Activated CD4-positive, alpha-beta T cell treated with anti-CD3 and anti-CD28 coated beads for 4 hours (primary cell): ENCODE measurements at regions not wholly inside any gene's neighbourhood (a gene's known extent, or its start where the extent isn't known, plus 50 kb on each side); places are given as distances from the start of the nearest gene placed in this dataset.
"Not testable (repeated sequence)": the region's sequence is repeated elsewhere in the genome, so short reads cannot be mapped to it uniquely, and the experiment has no call there.

Experiments
- DNase-seq, 2 donors: peaks; one replicate each; pipeline ENCODE4 v3.0.0-alpha.2; 2020

DNA sequence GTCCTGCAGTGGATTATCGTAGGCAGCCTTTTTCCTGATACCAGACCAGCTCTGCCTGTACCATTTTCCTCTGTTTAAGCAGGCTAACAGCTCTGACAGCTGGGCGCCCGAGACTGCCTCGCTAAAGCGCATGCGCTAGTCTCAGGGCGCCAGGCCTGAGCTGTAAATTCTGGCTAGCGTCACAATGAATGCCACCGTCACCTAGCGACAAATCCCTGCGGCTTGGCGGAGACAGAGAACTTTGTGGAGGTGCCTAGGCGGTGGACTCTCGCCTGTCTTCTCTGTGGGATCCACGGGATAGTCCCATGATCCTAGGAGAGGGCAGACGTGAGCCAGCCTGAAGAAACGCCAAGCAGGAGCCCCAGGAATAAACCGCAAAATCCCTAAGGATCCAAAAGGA lies 573.9 kb downstream of the KCNJ18 start:
- no peak for DNase-seq

DNA sequence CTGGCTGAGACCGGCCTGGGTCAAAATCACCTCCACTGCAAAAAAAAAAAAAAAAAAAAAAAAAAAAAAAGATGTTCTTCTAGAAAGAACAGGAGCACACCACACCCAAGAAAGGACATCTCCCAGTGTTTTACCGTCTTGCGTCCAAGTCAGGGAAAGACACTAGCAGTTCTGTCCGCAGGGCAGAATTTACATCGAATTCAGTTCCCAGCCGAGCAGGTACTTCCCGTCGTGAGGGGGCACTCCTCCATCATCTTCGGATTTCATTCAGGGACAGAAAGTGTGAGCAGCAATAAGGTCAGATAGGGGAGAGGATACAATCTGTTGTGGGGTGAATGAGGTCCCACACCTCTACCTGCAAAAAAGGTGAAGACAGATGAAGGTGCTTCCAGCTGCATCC lies 574.7 kb downstream of the KCNJ18 start:
- no peak for DNase-seq

DNA sequence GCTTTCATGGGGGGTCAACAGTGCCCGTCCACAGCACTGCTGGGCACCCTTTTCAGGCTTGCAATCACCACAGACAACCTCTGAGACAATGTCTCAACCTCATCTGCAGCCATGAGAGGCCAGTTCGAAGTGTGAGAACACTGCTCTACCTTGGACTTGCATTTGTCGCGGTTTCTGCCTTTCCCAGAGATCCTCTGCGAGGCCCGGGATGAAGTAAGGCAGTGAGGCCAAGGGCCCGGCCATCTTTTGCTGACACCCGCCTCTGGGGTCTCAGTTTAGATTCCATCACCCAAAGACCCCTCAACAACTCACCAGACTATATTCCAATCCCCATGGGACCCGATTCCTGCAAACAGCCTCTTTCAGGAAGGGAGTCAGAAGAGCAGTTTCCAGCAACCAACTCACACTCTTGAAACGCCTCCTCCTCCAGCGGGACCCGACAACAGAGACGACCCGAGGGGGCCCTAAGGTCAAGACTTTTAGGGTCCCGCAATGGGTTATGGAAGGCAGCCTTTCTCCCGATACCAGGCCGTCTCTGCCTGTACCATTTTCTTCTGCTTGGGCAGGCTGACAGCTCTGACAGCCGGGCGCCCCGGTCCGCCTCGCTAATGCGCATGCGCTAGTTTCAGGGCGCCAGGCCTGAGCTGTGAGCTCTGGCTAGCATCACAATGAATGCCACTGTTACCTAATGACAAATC lies 576.0 kb downstream of the KCNJ18 start:
- DNase-seq, result no peak

DNA sequence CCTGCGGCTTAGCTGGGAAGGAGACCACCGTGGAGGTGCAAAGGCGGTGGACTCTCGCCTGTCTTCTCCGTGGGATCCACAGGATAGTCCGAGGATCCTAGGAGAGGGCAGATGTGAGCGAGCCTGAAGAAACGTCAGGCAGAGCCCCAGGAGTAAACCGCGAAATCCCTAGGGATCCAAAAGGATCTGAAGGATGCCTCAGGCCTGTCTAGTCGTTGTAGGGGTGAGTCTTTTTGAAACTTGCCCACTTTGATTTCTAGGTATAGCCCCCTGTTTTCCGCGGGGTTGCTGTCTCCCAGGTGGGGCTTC lies 576.5 kb downstream of the KCNJ18 start:
- DNase-seq, result no peak

DNA sequence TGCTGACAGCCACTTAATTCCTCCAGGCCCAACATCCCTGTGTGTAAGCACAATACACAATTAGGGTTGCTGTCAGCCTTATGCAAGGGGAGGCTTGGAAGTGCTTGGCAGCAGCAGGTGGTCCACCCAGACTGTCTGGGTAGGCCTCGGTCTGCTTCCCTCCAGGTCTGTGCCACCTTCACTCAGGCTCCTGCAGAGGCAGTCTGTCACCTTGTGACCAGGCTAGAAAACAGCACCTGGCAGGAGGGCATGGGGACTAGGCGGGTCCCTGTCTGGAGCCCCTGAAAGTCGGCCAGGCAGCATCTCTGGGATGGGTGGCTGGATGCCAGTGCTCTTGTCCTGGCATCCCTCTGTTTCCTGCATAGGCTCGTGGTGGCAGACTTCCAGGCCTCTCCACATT lies 578.1 kb downstream of the KCNJ18 start:
- no peak for DNase-seq

DNA sequence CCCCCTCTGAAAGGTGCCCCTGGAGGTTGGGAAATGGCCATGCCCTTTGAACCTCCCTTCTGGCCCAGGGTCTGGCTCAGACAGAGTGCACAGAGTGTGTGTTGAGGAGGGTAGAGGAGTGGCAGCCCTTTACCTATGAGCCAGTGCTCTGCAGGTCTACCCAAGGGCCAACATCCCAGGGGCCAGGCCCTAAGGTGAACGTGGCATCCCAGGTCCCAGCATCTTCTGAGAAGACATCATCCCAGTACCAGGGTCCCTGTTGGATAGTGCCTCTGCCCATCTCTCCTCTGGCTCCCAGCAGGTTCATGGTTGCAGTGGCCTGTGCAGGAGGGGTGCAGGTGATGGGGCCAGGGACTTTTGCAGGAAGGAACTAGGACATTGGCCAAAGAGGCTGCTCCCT lies 578.5 kb downstream of the KCNJ18 start:
- DNase-seq, result not testable (repeated sequence)

DNA sequence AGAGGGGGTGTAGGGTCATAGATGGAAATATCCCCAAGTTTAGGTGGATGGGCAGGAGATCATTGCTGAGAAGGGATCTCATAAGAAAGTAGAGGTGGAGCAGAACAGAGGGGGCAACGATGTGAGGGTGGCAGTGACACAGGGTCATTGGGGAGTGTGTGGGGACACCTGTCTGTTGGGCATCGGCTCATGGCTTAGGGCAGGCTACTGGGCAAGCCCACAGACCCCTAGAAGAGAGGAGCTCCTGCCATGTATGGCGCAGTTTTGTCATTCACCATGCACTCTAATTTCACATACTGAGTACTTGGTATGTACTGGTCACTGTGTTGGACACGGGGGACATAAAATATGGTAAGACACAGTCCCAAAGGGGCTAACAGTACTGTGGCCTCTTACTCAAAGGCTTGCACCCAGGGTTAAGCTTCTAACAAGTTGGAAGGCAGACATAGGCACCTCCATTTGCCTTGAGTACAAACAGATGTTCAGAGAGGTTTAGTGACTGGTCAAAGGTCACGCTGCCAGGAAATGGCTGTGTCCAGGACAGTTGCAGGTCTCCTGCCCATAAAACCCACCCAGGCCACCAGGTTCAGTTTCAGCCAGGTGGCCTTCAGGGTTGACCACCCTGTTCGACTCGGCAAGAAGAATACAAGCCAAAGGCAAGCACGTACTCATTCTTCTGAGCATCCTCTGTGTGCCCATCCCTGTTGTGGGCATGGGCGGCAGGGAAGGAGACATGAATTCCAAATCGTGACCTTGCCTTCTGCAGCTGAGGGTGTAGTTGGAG lies 580.2 kb downstream of the KCNJ18 start:
- no peak for DNase-seq

DNA sequence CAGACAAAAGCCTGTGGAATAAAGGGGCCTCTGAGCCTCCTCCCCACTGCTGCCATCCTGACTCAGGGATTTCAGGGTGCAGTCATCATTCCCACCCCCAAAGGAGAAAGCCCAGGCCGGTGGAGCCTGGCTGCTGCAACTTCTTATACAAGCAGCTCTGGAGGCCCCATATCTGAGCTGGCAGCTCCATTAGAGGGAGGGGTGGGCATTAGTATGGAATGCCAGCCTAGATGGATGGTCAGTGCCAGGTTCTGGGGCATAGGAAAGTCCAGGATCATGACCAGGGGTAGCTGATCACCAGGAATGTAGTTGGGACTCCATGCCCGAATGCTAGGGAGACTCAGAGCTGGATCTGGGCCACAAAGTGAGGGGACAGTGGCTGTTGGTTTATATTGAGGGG lies 581.0 kb downstream of the KCNJ18 start:
- DNase-seq, result no peak

DNA sequence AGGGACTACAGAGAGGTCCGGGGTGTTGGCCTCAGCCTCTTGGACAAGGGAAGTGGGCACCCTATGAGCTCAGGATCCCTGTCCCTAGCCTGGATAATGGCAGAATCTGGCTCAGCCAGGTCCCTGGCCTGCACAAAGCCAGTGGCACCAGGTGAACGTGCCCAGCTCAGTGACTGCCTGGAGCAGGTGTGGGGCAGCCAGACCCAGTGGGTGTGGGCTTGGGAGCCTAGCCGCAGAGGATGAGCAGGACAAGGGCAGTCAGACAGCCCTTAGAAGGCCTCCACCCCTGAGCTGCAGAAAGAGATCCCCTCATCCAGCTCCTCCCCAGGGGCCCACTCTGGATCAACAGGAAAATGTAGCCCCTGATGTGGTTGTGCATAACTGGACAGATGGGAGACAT lies 585.3 kb downstream of the KCNJ18 start:
- no peak for DNase-seq

DNA sequence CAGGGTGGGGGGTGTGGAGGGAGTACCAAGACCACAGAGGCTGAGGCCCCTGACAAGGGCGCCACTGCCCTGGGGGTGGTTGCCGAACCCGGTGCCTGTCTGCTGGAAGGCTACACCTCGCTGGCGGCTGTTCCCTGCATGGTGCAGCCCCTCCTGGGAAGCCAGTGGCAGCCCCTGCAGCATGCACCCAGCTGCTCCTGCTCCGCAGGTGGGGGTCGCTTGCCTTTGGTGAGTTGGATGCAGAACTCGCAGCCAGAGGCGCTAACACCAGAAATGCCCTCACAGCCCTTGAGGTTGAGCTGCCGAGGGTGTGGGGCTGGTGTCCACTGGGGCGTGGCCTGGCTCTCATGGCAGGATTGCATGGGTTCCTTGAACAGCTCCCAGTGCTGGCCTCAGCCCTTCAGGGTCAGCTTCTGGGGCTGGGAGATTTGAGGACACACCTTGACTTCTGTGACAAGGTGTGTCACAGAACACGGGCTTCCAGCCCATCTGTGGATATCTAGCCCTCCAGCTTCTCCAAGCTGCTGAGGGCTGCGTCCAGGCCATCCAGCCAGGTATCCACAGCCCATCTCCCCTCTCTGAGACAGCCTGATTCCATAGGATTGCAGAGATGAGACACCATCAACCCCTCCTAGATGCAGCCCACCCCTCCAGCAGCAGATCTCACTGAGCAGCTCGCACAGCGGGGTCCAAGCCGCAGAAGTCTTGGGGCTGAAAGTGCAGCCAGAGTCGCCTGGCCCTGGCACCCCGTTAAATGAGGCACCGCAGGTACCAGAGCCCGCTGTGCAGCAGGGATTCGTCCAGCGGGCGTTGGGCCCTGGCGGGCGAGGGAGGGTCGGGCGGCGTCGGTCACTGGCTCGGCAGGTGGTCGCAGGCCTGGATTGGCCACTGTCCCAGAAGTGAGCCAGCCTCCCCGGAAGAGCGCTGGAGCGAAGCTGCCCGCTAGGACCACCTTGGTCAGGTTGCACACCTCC lies 586.3 kb downstream of the KCNJ18 start:
- no peak for DNase-seq

DNA sequence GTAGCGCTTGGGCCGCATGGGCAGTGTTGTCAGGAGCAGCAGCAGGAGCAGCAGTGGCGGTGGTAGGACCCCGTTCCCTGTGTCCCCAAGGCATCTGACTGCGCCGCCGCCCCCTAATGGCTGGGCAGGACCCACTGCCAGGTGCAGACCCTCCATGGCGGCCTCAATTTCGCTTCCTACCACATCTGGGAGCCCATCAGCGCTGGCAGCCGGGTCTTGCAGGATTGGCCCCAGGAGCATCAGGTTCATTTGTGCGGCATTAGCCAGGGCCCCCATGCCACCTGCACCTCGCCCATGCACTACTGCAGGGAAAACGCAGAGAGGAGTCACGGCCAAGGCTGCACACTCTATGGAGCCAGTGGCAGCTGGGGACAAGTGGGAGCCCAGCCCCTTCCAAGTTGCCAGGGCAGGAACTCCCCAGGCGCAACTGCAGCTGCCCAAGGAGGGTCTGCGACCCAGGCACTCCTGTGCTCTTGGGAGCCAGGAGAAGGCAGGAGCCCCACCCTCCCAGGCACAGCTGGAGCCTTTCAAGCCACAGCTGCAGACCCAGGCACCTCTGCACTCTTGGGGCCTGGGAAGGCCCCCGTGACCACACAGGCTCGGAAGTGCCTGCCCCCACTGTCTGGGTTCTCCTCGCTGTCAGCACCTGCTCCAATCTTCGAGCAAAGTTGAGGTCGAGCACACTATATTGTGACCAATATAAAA lies 594.2 kb downstream of the KCNJ18 start:
- no peak for DNase-seq

DNA sequence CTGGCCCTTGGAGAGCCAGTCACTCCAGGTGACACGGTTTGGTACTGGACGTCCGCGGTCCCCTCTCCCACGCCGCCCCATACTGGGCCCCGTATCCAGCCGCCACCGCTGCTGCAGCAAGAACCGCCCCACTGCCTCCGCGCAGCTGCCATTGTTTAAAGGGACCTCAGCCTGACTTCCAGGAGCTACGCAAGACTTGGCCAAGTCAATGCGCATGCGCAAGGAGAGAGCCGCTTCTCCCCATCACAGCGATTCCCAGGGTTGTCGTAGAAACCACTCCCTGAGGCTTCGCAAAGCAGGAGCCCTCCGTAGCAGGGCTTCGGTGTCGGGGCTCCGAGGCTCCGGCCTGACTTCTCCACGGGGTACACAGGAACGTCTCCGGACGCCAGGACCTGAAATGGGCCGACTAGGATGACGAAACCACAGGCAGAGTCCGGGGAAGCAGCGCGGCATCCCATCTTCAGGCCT lies 606.2 kb downstream of the KCNJ18 start:
- not testable (repeated sequence) for DNase-seq

DNA sequence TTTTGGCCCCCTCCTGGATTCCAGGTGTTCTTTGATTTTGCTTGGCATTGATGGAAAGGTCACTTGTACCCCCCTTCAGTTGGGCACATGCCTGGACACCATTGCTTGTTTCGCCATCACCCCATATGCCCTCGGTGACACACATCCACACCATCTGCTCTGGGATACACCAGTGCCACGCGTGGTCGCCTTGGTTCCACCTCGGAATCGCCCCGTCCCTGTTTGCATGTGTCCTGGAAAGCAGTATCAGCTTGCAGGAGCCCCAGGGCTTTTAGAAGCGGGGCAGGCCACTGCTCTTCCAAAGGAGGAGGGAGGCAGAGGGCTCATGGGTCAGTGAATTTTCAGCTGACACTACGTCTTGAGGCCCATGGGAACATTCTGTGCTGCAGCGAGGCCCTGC lies 607.9 kb downstream of the KCNJ18 start:
- DNase-seq, result no peak

DNA sequence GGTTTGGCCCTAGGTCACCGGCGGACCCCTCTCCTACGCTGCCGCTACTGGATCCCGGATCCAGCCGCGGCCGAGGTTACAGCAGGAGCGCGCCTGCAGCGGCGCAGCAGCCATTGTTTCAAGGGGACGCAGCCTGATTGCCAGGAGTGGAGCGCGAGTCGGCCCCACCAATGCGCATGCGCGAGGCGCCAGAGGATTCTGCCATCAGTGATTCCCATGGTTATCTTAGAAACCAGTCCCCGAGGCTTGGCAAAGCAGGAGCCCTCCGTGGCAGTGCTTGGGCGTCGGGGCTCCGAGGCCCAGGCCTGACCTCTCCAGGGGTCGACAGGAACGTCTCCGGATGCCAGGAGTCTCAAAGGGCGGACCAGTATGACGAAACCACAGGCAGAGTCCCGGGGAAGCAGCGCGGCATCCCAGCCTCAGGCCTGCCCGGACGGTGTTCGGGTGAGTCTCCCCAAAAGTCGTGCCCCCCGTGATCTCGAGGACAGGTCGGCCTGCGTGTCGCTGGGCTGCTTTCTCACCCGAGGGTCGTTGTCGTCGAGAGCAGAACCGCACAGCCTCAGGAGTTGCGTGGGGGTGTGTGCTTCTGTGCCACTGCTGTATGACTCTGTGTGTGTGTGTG lies 608.5 kb downstream of the KCNJ18 start:
- no peak for DNase-seq

DNA sequence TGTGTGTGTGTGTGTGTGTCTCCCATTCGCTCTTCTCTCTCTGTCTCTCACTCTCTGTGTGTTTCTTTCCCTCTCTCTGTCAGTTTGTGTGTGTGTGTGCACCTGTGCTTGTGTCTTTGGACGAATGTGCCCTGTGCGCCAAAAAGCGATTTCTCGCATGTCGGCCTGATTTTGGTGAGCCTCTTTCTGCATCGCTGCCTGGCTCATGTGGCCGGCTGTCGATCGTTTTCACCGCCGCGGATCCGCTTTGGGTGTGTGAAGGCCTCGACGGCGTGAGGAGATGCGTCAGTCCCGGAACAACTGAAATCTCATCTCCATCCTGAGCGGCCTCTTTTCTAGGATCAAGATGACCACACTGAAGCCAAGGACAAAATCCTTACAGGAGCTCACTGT lies 609.0 kb downstream of the KCNJ18 start:
- DNase-seq, result no peak

DNA sequence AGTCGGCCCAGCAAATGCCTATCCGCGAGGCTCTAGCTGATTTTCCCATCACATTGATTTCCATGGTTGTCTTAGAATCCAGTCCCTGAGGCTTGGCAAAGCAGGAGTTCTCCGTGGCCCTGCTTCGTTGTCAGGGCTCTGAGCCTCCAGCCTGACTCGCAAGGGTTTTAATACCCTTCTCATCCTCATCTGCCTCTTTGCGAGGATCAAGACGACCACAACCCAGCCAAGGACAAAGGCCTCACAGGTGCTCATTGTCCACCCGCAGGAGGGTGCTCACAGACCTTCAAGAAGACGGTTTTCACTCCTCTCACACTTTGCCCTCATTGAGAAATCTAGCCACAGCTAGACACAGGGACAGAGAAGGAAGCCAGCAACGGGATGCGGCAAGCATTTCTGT lies 610.8 kb downstream of the KCNJ18 start:
- DNase-seq, result no peak

DNA sequence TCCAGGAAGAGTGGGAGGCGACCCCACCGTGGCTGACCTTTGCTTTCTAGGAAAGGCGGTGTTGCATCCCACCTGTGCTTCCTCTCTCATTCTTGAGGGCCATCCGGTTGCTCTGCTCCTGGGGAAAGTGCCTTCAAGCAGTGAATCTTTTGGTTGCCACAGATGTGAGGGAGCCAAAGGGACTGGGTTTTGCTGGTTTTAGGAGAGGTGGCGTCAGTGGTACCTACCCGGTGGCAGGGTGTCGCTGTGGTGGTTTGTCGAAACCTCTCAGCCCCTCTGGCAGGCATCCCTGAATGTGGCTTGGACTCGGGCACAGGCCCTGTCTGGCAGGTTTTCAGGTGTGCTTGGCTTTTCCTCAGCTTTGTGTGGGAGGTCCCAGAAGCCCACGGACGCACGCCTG lies 611.5 kb downstream of the KCNJ18 start:
- no peak for DNase-seq

DNA sequence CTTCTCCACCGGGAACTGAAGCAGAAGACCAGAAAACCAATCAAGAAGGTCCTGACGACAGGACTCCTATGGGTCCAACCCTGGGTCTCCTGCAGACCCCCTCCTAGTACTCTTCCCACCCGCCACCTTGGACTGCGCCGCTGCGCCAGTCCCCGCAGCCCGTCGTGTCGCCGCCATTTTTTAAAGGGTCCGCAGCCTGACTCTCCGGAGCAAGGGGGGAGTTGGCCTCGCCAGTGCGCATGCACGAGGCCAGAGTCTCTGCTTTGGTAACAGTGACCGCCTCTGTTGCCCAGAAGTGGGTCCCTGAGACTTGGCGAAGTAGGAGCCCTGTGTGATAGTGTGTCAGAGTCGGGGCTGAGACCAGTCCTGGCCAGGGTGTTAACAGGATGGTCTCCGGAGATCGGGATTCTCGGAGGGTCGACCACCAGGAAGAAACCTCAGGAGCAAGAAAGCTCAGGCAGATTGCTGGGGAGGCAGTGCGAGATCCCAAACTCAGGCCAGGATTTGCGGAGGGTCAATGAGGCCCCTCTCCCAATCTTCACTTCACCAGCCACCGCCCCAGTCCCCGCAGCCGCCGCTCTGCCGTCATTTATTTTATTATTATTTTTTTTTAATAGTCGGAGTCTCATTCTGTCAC lies 612.5 kb downstream of the KCNJ18 start:
- no peak for DNase-seq

DNA sequence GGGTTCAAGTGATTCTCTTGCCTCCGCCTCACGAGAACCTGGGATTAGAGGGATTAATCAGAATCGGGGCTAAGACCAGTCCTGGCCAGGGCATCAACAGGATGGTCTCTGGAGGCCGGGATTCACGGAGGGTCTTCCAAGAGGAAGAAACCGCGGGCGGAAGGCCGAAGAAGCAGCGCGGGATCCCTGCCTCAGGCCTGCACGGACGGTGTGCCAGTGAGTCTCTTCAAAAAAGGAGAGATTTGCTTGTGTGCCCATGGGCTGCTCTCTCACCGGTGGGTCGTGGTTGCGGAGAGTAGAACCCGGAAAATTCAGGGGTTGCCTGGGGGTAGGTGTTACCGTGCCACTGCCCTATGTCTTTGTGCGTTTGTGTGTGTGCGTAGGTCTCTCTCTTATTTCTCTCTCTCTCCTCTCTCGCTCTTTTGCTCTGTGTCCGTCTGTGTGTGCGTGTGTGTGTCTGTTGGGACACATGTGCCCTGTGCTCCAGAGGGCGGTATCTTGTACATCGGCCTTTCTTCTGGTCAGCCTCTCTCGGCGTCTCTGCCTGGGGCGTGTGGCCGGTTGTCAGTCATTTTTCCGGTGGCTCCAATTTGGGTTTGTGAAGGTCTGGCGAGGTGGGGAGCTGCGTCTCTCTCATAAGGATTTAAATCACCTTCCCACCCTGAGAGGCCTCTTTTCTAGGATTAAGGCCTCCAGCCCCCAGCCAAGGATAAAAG lies 613.2 kb downstream of the KCNJ18 start:
- no peak for DNase-seq

DNA sequence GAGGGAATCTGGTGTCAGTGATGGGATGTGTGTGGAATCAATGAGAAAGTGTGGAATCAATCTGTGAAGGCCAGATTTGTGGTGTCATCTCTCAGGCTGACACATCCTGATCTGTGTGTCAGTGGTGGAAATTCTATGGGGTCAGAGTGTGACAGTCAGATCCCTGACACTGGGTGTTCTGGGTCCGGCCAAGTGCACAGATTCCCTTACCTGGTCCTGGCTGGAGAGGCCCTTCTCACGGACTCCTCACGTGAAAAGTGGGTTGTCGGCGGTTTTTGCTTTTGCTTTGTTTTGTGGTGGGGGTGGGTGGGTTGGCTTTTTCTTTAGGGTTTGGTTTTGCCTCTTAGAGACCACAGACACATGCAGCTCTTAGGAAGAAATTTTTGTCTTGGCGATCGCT lies 618.0 kb downstream of the KCNJ18 start:
- not testable (repeated sequence) for DNase-seq
